Hepatocyte (in vitro differentiated cells): ENCODE measurements at regions not wholly inside any gene's neighbourhood (a gene's known extent, or its start where the extent isn't known, plus 50 kb on each side); places are given as distances from the start of the nearest gene placed in this dataset.

Experiments
- DNase-seq: peaks from one replicate; pipeline ENCODE4 v3.0.0-alpha.2; 2016; ENCODE audit warnings: low spot score
- H2AFZ ChIP-seq: fragments of 200-600 bp; sonication (generic); 2 replicates; pipeline ENCODE4 v1.6.0; 2016; ENCODE audit warnings: antibody characterized with exemption, mild to moderate bottlenecking
- H3K27ac ChIP-seq: fragments of 200-600 bp; sonication (generic); 2 replicates; pipeline ENCODE4 v1.5.1; 2016; ENCODE audit warnings: mild to moderate bottlenecking
- H3K27me3 ChIP-seq: fragments of 200-600 bp; sonication (generic); 2 replicates; pipeline ENCODE4 v1.6.1; 2016
- H3K36me3 ChIP-seq: fragments of 200-600 bp; sonication (generic); replicated peaks from 2 replicates; pipeline ENCODE4 v1.5.1; 2016; ENCODE audit warnings: low read depth; ENCODE audit not compliant: insufficient read depth
- H3K4me1 ChIP-seq: fragments of 200-600 bp; sonication (generic); 2 replicates; pipeline ENCODE4 v1.5.1; 2016; ENCODE audit warnings: mild to moderate bottlenecking, moderate library complexity; ENCODE audit not compliant: insufficient read depth
- H3K4me2 ChIP-seq: fragments of 200-600 bp; sonication (generic); 2 replicates; pipeline ENCODE4 v1.6.0; 2016
- H3K4me3 ChIP-seq: fragments of 200-600 bp; sonication (generic); 2 replicates; pipeline ENCODE4 v1.5.1; 2016; ENCODE audit warnings: mild to moderate bottlenecking
- H3K79me2 ChIP-seq: fragments of 200-600 bp; sonication (generic); 2 replicates; pipeline ENCODE4 v1.6.0; 2017; ENCODE audit warnings: mild to moderate bottlenecking
- H3K9me2 ChIP-seq: fragments of 200-600 bp; sonication (generic); replicated peaks from 2 replicates; pipeline ENCODE4 v1.6.0; 2017; ENCODE audit warnings: mild to moderate bottlenecking; ENCODE audit not compliant: insufficient read depth
- H3K9me3 ChIP-seq: fragments of 200-600 bp; sonication (generic); 2 replicates; pipeline ENCODE4 v1.5.1; 2016; ENCODE audit warnings: low read depth, mild to moderate bottlenecking
- H4K20me1 ChIP-seq: fragments of 200-600 bp; sonication (generic); 2 replicates; pipeline ENCODE4 v1.6.0; 2016; ENCODE audit warnings: mild to moderate bottlenecking; ENCODE audit not compliant: insufficient read depth, poor library complexity, severe bottlenecking
- CTCF ChIP-seq: fragments of 200-600 bp; sonication (generic); IDR thresholded peaks from 2 replicates; pipeline ENCODE4 v1.5.1; 2016; ENCODE audit warnings: antibody characterized with exemption, mild to moderate bottlenecking; ENCODE audit not compliant: poor library complexity
- EZH2 ChIP-seq: fragments of 200-600 bp; sonication (generic); IDR thresholded peaks from 2 replicates; pipeline ENCODE4 v1.6.1; 2016; ENCODE audit warnings: antibody characterized with exemption, mild to moderate bottlenecking, borderline replicate concordance
- EZH2phosphoT487 ChIP-seq: fragments of 200-600 bp; sonication (generic); IDR thresholded peaks from one replicate; pipeline ENCODE4 v1.6.1; 2018; ENCODE audit warnings: antibody characterized with exemption, mild to moderate bottlenecking, low read depth, moderate library complexity; ENCODE audit not compliant: unreplicated experiment, severe bottlenecking
- WGBS: methylation state at CpG from one replicate; pipeline ENCODE4 v1.1.6; 2016; ENCODE audit warnings: low lambda C conversion rate; ENCODE audit errors: missing lambda C conversion rate; 5-methylcytosine and 5-hydroxymethylcytosine counted together

DNA sequence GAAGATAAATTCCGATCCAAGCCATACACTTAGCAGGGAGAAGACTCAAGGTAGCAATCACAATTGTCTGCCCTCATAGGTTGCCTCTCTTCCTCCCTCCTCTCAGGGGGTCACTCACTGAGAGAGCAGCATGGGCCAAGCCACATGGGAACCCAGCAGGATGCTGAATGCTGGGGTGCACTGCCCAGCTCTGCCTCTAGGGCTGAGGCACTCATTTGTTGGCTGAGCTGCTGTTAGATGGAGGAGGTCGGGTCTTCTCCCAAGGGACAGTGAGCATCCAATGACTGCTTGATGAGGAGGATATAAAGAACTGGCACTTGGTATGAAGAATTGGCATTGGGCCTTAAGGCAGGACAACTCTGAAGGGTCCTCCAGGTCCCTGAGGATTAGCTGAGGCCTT is 418.8 kb downstream of the SIPA1L2 start:
- no peak for DNase-seq
- Histone ChIP-seq H3K36me3 (no peaks in the 10 kb centered on the region), H3K4me3 (no peak overlapping the region), H3K79me2 (no peaks in the 10 kb centered on the region), H2AFZ (no peak overlapping the region), H3K27ac (no peak overlapping the region), H3K27me3 (no peaks in the 10 kb centered on the region), H3K4me2 (no peak overlapping the region), H3K9me2 (no peaks in the 10 kb centered on the region), H3K9me3 (no peaks in the 10 kb centered on the region), H4K20me1 (no peaks in the 10 kb centered on the region), H3K4me1 (no peaks in the 10 kb centered on the region)
- 90% methylated on average over 2 of the region's 2 CpGs for WGBS
- TF ChIP-seq EZH2phosphoT487: no peak

DNA sequence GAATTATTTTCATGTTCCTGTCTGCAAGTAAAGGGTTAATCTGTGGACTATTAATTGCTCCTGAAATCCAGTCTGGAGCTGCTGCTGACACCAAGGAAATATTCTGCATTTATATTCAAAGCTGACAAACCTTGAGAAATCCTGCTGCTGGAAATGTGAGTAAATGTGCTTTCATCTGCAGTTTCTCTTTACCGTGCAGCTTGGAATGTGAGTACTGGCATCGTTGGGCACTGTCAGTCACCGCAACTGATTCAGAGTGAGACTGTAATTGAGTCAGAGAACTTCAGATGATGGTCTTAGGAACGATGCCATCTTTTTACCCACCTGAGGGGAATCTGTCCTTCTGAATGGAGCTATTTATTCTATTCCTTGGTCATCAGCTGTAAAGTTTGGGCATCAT is 420.6 kb downstream of the SIPA1L2 start:
- 69% methylated on average over 4 of the region's 4 CpGs for WGBS
- H4K20me1 ChIP-seq: no peaks in the 10 kb centered on the region
- H3K27ac ChIP-seq: no peak overlapping the region
- no peaks in the 10 kb centered on the region for H3K36me3 ChIP-seq
- no peak for DNase-seq
- H3K4me2 ChIP-seq: no peak overlapping the region
- no peak overlapping the region for H3K4me3 ChIP-seq
- H3K4me1 ChIP-seq: no peaks in the 10 kb centered on the region
- no peak for TF ChIP-seq EZH2phosphoT487
- no peak for TF ChIP-seq CTCF
- TF ChIP-seq EZH2: no peak
- no peaks in the 10 kb centered on the region for H3K27me3 ChIP-seq
- H3K9me3 ChIP-seq: no peaks in the 10 kb centered on the region
- H3K79me2 ChIP-seq: no peaks in the 10 kb centered on the region
- no peak overlapping the region for H2AFZ ChIP-seq
- H3K9me2 ChIP-seq: no peaks in the 10 kb centered on the region

DNA sequence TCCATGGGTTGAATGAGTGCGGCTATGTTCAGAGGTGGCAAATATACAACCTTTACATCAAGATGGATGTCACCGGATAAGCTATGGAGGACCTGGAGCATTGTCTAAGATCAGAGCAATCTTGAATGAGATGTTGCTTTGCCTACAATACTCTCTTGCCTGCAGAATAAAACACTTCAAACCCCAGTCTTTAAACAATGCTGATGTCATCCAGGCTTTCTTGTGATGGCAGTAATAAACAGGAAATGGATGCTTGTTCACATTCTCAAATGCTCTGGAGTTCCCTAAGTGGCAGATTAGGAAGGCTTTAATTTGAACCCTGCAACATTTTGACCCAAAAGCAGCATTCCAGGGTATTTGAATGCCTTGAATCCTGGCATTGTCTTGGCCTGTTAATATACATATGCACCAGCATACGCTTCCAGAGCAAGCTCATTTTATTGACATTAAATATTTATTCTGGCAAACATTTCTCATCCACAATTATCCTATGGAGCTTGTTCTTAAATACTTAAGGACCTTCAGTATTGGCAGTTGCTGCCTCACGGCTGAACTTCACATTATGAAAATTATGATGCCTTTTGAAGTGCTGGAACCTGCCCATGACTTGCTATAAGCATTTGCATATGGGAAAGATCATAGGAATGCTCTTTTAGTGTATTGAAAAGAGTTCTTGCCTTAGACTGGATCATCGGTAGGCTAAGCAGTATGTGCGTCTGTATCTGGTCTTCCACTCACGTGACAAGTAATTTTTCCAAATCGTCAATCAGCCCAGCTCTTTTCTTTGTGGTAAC is 422.7 kb downstream of the SIPA1L2 start:
- 92% methylated on average over 8 of the region's 8 CpGs for WGBS
- TF ChIP-seq CTCF (no peak), EZH2phosphoT487 (no peak), EZH2 (no peak)
- no peak for DNase-seq
- Histone ChIP-seq H3K36me3 (no peaks in the 10 kb centered on the region), H3K9me3 (peaks cover 4% of the 10 kb centered on the region), H3K4me2 (no peak overlapping the region), H3K27me3 (no peaks in the 10 kb centered on the region), H3K27ac (no peak overlapping the region), H4K20me1 (no peaks in the 10 kb centered on the region), H3K4me1 (no peaks in the 10 kb centered on the region), H3K79me2 (no peaks in the 10 kb centered on the region), H2AFZ (no peak overlapping the region), H3K9me2 (no peaks in the 10 kb centered on the region), H3K4me3 (no peak overlapping the region)

GRCh38 chr1:232204269-232204668 is 425.7 kb downstream of the SIPA1L2 start:
- Histone ChIP-seq H3K79me2 (no peaks in the 10 kb centered on the region), H3K9me2 (no peaks in the 10 kb centered on the region), H3K4me2 (no peak overlapping the region), H3K9me3 (peaks cover 4% of the 10 kb centered on the region), H2AFZ (no peak overlapping the region), H3K36me3 (no peaks in the 10 kb centered on the region), H3K4me3 (no peak overlapping the region), H3K4me1 (no peaks in the 10 kb centered on the region), H4K20me1 (no peaks in the 10 kb centered on the region), H3K27ac (no peak overlapping the region), H3K27me3 (no peaks in the 10 kb centered on the region)
- DNase-seq: no peak
- TF ChIP-seq EZH2phosphoT487 (no peak), CTCF (no peak), EZH2 (no peak)
